Activated CD8-positive, alpha-beta T cell treated with anti-CD3 and anti-CD28 coated beads for 36 hours (primary cell): ENCODE measurements at regions not wholly inside any gene's neighbourhood (a gene's known extent, or its start where the extent isn't known, plus 50 kb on each side); places are given as distances from the start of the nearest gene placed in this dataset.
"Not testable (repeated sequence)": the region's sequence is repeated elsewhere in the genome, so short reads cannot be mapped to it uniquely, and the experiment has no call there.

Source experiments
- ATAC-seq: fragments of 200-7000 bp; cut with Tn5 transposase; one replicate; pipeline ENCODE4 v1.10.0; 2021; ENCODE audit warnings: mild to moderate bottlenecking, moderate library complexity
- CTCF ChIA-PET: fragments of 350-600 bp; sonication (Branson Sonifier 250); formaldehyde crosslinking; loops from one replicate; lab custom pipeline; 2021; ENCODE audit warnings: antibody characterized with exemption; lab: Charles Lee
- POLR2A ChIA-PET: fragments of 350-600 bp; sonication (Branson Sonifier 250); formaldehyde crosslinking; loops from one replicate; lab custom pipeline; 2021; ENCODE audit warnings: antibody characterized with exemption; lab: Charles Lee
- DNase-seq: peaks from one replicate; pipeline ENCODE4 v3.0.0-alpha.2; 2020
- H3K27ac Mint-ChIP-seq: one replicate; pipeline ENCODE4 v1.8.0; 2021; ENCODE audit warnings: mild to moderate bottlenecking, mixed read lengths
- H3K27me3 Mint-ChIP-seq: one replicate; pipeline ENCODE4 v1.8.0; 2021; ENCODE audit warnings: mixed read lengths
- H3K36me3 Mint-ChIP-seq: one replicate; pipeline ENCODE4 v1.8.0; 2021; ENCODE audit warnings: low read depth, mixed read lengths
- H3K4me1 Mint-ChIP-seq: one replicate; pipeline ENCODE4 v1.8.0; 2021; ENCODE audit warnings: low read depth, mixed read lengths
- H3K4me3 Mint-ChIP-seq: one replicate; pipeline ENCODE4 v1.8.0; 2021; ENCODE audit warnings: mild to moderate bottlenecking, moderate library complexity, mixed read lengths
- H3K9me3 Mint-ChIP-seq: one replicate; pipeline ENCODE4 v1.8.0; 2021; ENCODE audit warnings: mixed read lengths
- CTCF ChIP-seq: fragments of 200-600 bp; IDR thresholded peaks from one replicate; pipeline ENCODE4 v1.8.0; 2022; ENCODE audit warnings: antibody characterized with exemption, mild to moderate bottlenecking
- intact Hi-C: fragments of 100-400 bp; cut with micrococcal nuclease; formaldehyde crosslinking; loops from one replicate; pipeline ENCODE4 v1.10.0; 2022

GRCh38 chr20:17823409-17824144 is 123.8 kb downstream of the BANF2 start:
- DNase-seq = no peak
- Mint-ChIP-seq H3K27ac (no peak overlapping the region), H3K27me3 (no peaks in the 10 kb centered on the region), H3K36me3 (no peaks in the 10 kb centered on the region), H3K4me1 (peaks cover 13% of the 10 kb centered on the region), H3K9me3 (peaks cover 4% of the 10 kb centered on the region), H3K4me3 (no peak overlapping the region)
- ChIA-PET CTCF (interaction anchor here (0.8 to 1.2 kb wide), 2 partner anchors 34 to 115 kb away, joined by 3 read pairs; no protein-coding TSS in a partner anchor), POLR2A (no interaction called here)
- ATAC-seq = no peak
- TF ChIP-seq CTCF = no peak
- intact Hi-C loops = no loop called here

- peaks cover 4% of the 10 kb centered on the region for H3K9me3 Mint-ChIP-seq
- no peak for DNase-seq
- no peak overlapping the region for H3K27ac Mint-ChIP-seq
- no peaks in the 10 kb centered on the region for H3K27me3 Mint-ChIP-seq
- no peak overlapping the region for H3K4me3 Mint-ChIP-seq
- TF ChIP-seq CTCF = no peak
- POLR2A ChIA-PET = no interaction called here
- H3K36me3 Mint-ChIP-seq = no peaks in the 10 kb centered on the region
- CTCF ChIA-PET = interaction anchor here (0.8 to 1.2 kb wide), 4 partner anchors 16 to 116 kb away, joined by 3 read pairs; no protein-coding TSS in a partner anchor
- intact Hi-C loops = no loop called here
- ATAC-seq = no peak
- peaks cover 13% of the 10 kb centered on the region for H3K4me1 Mint-ChIP-seq
Measured at GRCh38 chr20:17822540-17823408, 123.0 kb downstream of the BANF2 start.

GRCh38 chr20:17822039-17822438 is 122.3 kb downstream of the BANF2 start:
- TF ChIP-seq CTCF = no peak
- H3K4me1 Mint-ChIP-seq = peaks cover 13% of the 10 kb centered on the region
- POLR2A ChIA-PET = no interaction called here

GRCh38 chr20:17821606-17822005 is 121.8 kb downstream of the BANF2 start:
- intact Hi-C loops, H3K4me3 Mint-ChIP-seq, POLR2A ChIA-PET, H3K27me3 Mint-ChIP-seq, H3K9me3 Mint-ChIP-seq, DNase-seq, ATAC-seq, H3K36me3 Mint-ChIP-seq, H3K27ac Mint-ChIP-seq: not testable (repeated sequence)
- CTCF ChIA-PET = interaction anchor here (1.1 kb wide), 1 partner anchor 78 kb away, joined by 3 read pairs; no protein-coding TSS in a partner anchor
- peaks cover 11% of the 10 kb centered on the region for H3K4me1 Mint-ChIP-seq

More at GRCh38 chr20:17822039-17822438, 122.3 kb downstream of the BANF2 start:
- Mint-ChIP-seq H3K27ac (no peak overlapping the region), H3K27me3 (no peaks in the 10 kb centered on the region), H3K36me3 (no peaks in the 10 kb centered on the region), H3K9me3 (peaks cover 4% of the 10 kb centered on the region), H3K4me3 (no peak overlapping the region)
- intact Hi-C loops = no loop called here
- CTCF ChIA-PET = interaction anchor here (0.8 to 1.1 kb wide), 2 partner anchors 15 to 77 kb away, joined by 3 read pairs; no protein-coding TSS in a partner anchor
- no peak for DNase-seq
- ATAC-seq = no peak

GRCh38 chr20:17819395-17820093 is 119.8 kb downstream of the BANF2 start:
- Mint-ChIP-seq H3K27ac (no peak overlapping the region), H3K4me1 (no peaks in the 10 kb centered on the region), H3K27me3 (no peaks in the 10 kb centered on the region), H3K4me3 (no peak overlapping the region), H3K36me3 (no peaks in the 10 kb centered on the region), H3K9me3 (peaks cover 4% of the 10 kb centered on the region)
- POLR2A ChIA-PET = no interaction called here
- ATAC-seq = no peak
- TF ChIP-seq CTCF = no peak
- CTCF ChIA-PET = no interaction called here
- intact Hi-C loops = no loop called here
- DNase-seq = no peak
